Liver (tissue), 3 donors: ENCODE measurements at regions not wholly inside any gene's neighbourhood (a gene's known extent, or its start where the extent isn't known, plus 50 kb on each side); places are given as distances from the start of the nearest gene placed in this dataset.

Source experiments
- ATF3 ChIP-seq: IDR thresholded peaks from 2 replicates; pipeline ENCODE4 v1.6.1; 2016; ENCODE audit warnings: antibody characterized with exemption
- EGR1 ChIP-seq, 2 donors: IDR thresholded peaks; 2 replicates each; pipeline ENCODE4 v1.6.1; 2016 to 2018; ENCODE audit warnings: antibody characterized with exemption in 2 of 2, low read depth in 2 of 2
- GABPA ChIP-seq, 2 donors: IDR thresholded peaks in 1 of 2; conservative IDR thresholded peaks in 1 of 2; 2 replicates each; pipeline ENCODE4 v1.6.1; 2016; ENCODE audit warnings: antibody characterized with exemption in 2 of 2, mild to moderate bottlenecking in 1 of 2, moderate library complexity in 1 of 2
- RAD21 ChIP-seq, 2 donors: IDR thresholded peaks; 2 replicates each; pipeline ENCODE4 v1.6.1; 2016; ENCODE audit warnings: antibody characterized with exemption in 2 of 2, mild to moderate bottlenecking in 2 of 2
- RXRA ChIP-seq, 2 donors: IDR thresholded peaks; 2 replicates each; pipeline ENCODE4 v1.6.1; 2017 to 2018; ENCODE audit warnings: antibody characterized with exemption in 2 of 2, mild to moderate bottlenecking in 1 of 2
- SP1 ChIP-seq: IDR thresholded peaks from 2 replicates; pipeline ENCODE4 v1.6.1; 2018; ENCODE audit warnings: antibody characterized with exemption, mild to moderate bottlenecking
- TAF1 ChIP-seq: conservative IDR thresholded peaks from 2 replicates; pipeline ENCODE4 v1.6.1; 2016; ENCODE audit warnings: antibody characterized with exemption, mild to moderate bottlenecking
- YY1 ChIP-seq: IDR thresholded peaks from 2 replicates; pipeline ENCODE4 v1.6.1; 2016; ENCODE audit warnings: antibody characterized with exemption, mild to moderate bottlenecking
- ZBTB33 ChIP-seq: IDR thresholded peaks from 2 replicates; pipeline ENCODE4 v1.6.1; 2016; ENCODE audit warnings: antibody characterized with exemption
- TF ChIP-seq, protein P1 (sequence below): fragments of 150-350 bp; IDR thresholded peaks from 2 replicates; pipeline ENCODE4 v1.5.1; 2017; ENCODE audit warnings: improper control_type of control experiment, low read depth, low read length; ENCODE audit not compliant: missing input control
- TF ChIP-seq, protein P2 (sequence below): IDR thresholded peaks from 2 replicates; pipeline ENCODE4 v1.6.1; 2016; ENCODE audit warnings: antibody characterized with exemption
- TF ChIP-seq, protein P3 (sequence below): IDR thresholded peaks from 2 replicates; pipeline ENCODE4 v1.6.1; 2016; ENCODE audit warnings: antibody characterized with exemption, mild to moderate bottlenecking
- donor health status: healthy.
- donor health status: healthy.

DNA sequence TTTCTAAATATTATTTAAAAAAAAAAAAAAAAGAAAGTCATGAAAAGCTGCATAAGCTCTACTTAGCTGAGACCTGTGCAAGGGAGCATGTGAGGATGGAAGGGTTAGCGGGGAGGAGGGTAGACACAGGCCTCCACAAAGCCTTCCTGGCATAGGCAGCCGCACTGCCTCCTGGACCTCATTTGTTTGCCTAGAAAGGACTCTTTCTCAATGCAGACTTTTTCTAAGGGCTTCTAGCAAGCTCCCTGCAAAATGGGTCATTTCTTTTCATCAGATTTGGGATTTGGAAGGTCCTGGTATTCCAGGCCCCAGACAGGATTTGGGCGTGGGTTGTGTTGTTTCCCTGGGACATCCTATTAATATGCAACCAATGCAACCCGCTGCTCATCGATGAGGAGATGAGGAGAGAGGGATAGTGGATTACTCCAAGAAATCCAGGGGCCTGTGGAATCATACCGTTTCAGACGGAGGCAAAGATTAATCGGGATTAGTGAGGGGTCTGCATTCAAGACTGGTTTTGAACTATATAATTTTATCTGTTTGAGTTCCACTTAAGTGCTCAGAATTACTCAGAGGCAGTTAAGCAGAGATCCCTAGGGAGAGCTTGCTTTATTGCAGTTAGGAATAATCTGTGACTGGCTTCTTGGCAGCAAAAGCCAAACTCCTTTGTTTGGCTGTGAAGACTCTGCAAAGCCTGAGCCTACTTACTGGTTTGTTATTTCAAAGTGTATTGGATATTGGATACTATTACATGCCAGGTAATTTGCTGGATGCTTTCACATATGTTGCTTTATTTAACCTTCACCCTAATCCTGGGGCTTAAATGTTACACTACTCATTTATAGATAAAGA lies 106.9 kb upstream of the NAV2 start:
- TF ChIP-seq, protein P1, sequence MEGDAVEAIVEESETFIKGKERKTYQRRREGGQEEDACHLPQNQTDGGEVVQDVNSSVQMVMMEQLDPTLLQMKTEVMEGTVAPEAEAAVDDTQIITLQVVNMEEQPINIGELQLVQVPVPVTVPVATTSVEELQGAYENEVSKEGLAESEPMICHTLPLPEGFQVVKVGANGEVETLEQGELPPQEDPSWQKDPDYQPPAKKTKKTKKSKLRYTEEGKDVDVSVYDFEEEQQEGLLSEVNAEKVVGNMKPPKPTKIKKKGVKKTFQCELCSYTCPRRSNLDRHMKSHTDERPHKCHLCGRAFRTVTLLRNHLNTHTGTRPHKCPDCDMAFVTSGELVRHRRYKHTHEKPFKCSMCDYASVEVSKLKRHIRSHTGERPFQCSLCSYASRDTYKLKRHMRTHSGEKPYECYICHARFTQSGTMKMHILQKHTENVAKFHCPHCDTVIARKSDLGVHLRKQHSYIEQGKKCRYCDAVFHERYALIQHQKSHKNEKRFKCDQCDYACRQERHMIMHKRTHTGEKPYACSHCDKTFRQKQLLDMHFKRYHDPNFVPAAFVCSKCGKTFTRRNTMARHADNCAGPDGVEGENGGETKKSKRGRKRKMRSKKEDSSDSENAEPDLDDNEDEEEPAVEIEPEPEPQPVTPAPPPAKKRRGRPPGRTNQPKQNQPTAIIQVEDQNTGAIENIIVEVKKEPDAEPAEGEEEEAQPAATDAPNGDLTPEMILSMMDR, result no peak
- TF ChIP-seq RAD21 (IDR thresholded peaks at IDR 0.05) (no peak), EGR1 (IDR thresholded peaks at IDR 0.05; ENCODE audit: low read depth in 2 of 2) (no peak), GABPA (IDR thresholded peaks at IDR 0.05 in 1 of 2, conservative IDR thresholded peaks at IDR 0.05 in 1 of 2) (no peak), ATF3 (no peak), ZBTB33 (no peak), SP1 (no peak), RXRA (IDR thresholded peaks at IDR 0.05) (no peak), TAF1 (no peak), YY1 (no peak)
- TF ChIP-seq, protein P2, sequence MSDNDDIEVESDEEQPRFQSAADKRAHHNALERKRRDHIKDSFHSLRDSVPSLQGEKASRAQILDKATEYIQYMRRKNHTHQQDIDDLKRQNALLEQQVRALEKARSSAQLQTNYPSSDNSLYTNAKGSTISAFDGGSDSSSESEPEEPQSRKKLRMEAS, result no peak
- TF ChIP-seq, protein P3, sequence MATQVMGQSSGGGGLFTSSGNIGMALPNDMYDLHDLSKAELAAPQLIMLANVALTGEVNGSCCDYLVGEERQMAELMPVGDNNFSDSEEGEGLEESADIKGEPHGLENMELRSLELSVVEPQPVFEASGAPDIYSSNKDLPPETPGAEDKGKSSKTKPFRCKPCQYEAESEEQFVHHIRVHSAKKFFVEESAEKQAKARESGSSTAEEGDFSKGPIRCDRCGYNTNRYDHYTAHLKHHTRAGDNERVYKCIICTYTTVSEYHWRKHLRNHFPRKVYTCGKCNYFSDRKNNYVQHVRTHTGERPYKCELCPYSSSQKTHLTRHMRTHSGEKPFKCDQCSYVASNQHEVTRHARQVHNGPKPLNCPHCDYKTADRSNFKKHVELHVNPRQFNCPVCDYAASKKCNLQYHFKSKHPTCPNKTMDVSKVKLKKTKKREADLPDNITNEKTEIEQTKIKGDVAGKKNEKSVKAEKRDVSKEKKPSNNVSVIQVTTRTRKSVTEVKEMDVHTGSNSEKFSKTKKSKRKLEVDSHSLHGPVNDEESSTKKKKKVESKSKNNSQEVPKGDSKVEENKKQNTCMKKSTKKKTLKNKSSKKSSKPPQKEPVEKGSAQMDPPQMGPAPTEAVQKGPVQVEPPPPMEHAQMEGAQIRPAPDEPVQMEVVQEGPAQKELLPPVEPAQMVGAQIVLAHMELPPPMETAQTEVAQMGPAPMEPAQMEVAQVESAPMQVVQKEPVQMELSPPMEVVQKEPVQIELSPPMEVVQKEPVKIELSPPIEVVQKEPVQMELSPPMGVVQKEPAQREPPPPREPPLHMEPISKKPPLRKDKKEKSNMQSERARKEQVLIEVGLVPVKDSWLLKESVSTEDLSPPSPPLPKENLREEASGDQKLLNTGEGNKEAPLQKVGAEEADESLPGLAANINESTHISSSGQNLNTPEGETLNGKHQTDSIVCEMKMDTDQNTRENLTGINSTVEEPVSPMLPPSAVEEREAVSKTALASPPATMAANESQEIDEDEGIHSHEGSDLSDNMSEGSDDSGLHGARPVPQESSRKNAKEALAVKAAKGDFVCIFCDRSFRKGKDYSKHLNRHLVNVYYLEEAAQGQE, result no peak
